B cell (primary cell): ENCODE measurements at regions not wholly inside any gene's neighbourhood (a gene's known extent, or its start where the extent isn't known, plus 50 kb on each side); places are given as distances from the start of the nearest gene placed in this dataset.

ENCODE experiments used
- ATAC-seq: fragments of 200-7000 bp; cut with Tn5 transposase; one replicate; pipeline ENCODE4 v1.10.0; 2021; ENCODE audit warnings: low read depth, mild to moderate bottlenecking, moderate number of reproducible peaks, moderate library complexity
- CTCF ChIA-PET: fragments of 350-600 bp; sonication (Branson Sonifier 250); formaldehyde crosslinking; loops from one replicate; lab custom pipeline; 2021; ENCODE audit warnings: antibody characterized with exemption, inconsistent platforms; lab: Charles Lee
- POLR2A ChIA-PET: fragments of 350-600 bp; sonication (Branson Sonifier 250); formaldehyde crosslinking; loops from one replicate; lab custom pipeline; 2021; ENCODE audit warnings: antibody characterized with exemption; lab: Charles Lee
- DNase-seq: peaks from one replicate; pipeline ENCODE4 v3.0.0; 2013
- H2AFZ ChIP-seq: 2 replicates; pipeline ENCODE4 v1.6.1; 2012; ENCODE audit warnings: mild to moderate bottlenecking, low read depth, low read length; ENCODE audit not compliant: insufficient read depth, poor library complexity, severe bottlenecking
- H3K27ac ChIP-seq, 2 donors: 1 replicate in 1 of 2; 2 replicates in 1 of 2; pipeline ENCODE4 v1.5.1; 2012 to 2013; ENCODE audit warnings: low read length in 2 of 2, mild to moderate bottlenecking in 2 of 2, moderate library complexity in 1 of 2
- H3K27me3 ChIP-seq, 4 experiments: fragments of 200-600 bp in 1 of 4; sonication (generic) in 1 of 4; replicated peaks in 1 of 4; 1 replicate in 2 of 4; 2 replicates in 2 of 4; pipeline versions ENCODE4 v1.6.1 to v1.7.0; 2013 to 2016; ENCODE audit warnings: low read length in 3 of 4, mild to moderate bottlenecking in 2 of 4, mixed read lengths in 1 of 4, moderate library complexity in 1 of 4; ENCODE audit not compliant: insufficient read depth in 4 of 4, control insufficient read depth in 3 of 4; ENCODE audit errors: control extremely low read depth in 1 of 4
- H3K36me3 ChIP-seq, 2 experiments: replicated peaks in 1 of 2; 1 replicate in 1 of 2; 2 replicates in 1 of 2; pipeline versions ENCODE4 v1.6.1 to v1.7.1; 2013; ENCODE audit warnings: low read length in 1 of 2; ENCODE audit not compliant: insufficient read depth in 2 of 2, control insufficient read depth in 1 of 2; ENCODE audit errors: control extremely low read depth in 1 of 2, extremely low read depth in 1 of 2
- H3K4me1 ChIP-seq, 2 donors: fragments of 200-600 bp in 1 of 2; sonication (generic) in 1 of 2; 1 replicate in 1 of 2; 2 replicates in 1 of 2; pipeline versions ENCODE4 v1.5.1 to v1.6.1; 2013 to 2017; ENCODE audit warnings: low read length in 2 of 2; ENCODE audit not compliant: control insufficient read depth in 2 of 2, insufficient read depth in 2 of 2
- H3K4me2 ChIP-seq: replicated peaks from 2 replicates; pipeline ENCODE3; 2012; ENCODE audit warnings: mild to moderate bottlenecking, low read depth, low read length; ENCODE audit not compliant: poor library complexity, severe bottlenecking
- H3K4me3 ChIP-seq, 5 experiments: fragments of 200-600 bp in 1 of 5; sonication (generic) in 1 of 5; 1 replicate in 3 of 5; 2 replicates in 2 of 5; pipeline versions ENCODE4 v1.5.1 to v1.7.0; 2011 to 2016; ENCODE audit warnings: low read length in 4 of 5, mild to moderate bottlenecking in 4 of 5, low read depth in 2 of 5, control low read depth in 1 of 5, moderate library complexity in 1 of 5; ENCODE audit not compliant: insufficient read depth in 1 of 5; ENCODE audit errors: control extremely low read depth in 1 of 5, extremely low read depth in 1 of 5
- H3K79me2 ChIP-seq: fragments of 200-600 bp; sonication (generic); one replicate; pipeline ENCODE4 v1.6.0; 2016; ENCODE audit warnings: low read length; ENCODE audit not compliant: control insufficient read depth, insufficient read depth
- H3K9ac ChIP-seq: fragments of 200-600 bp; sonication (generic); 2 replicates; pipeline ENCODE4 v1.6.1; 2017; ENCODE audit warnings: mild to moderate bottlenecking, low read length, moderate library complexity
- H3K9me3 ChIP-seq, 3 donors: one replicate each; pipeline versions ENCODE4 v1.6.1 to v1.7.1; 2013; ENCODE audit warnings: low read length in 2 of 3; ENCODE audit not compliant: control insufficient read depth in 2 of 3, insufficient read depth in 1 of 3; ENCODE audit errors: control extremely low read depth in 1 of 3
- H4K20me1 ChIP-seq: 2 replicates; pipeline ENCODE4 v1.6.0; 2012; ENCODE audit warnings: mild to moderate bottlenecking, low read length; ENCODE audit not compliant: insufficient read depth, control insufficient read depth, poor library complexity, severe bottlenecking
- H3K27ac Mint-ChIP-seq: one replicate; pipeline ENCODE4 v1.8.0; 2021; ENCODE audit warnings: mixed read lengths
- H3K27me3 Mint-ChIP-seq: one replicate; pipeline ENCODE4 v1.8.0; 2021; ENCODE audit warnings: mixed read lengths
- H3K4me1 Mint-ChIP-seq: one replicate; pipeline ENCODE4 v1.8.0; 2021; ENCODE audit warnings: mixed read lengths
- H3K4me3 Mint-ChIP-seq: one replicate; pipeline ENCODE4 v1.8.0; 2021; ENCODE audit warnings: mixed read lengths
- H3K9me3 Mint-ChIP-seq: one replicate; pipeline ENCODE4 v1.8.0; 2022; ENCODE audit warnings: mixed read lengths; ENCODE audit not compliant: insufficient read depth
- CTCF ChIP-seq: fragments of 200-600 bp; IDR thresholded peaks from one replicate; pipeline ENCODE4 v1.8.0; 2022; ENCODE audit warnings: antibody characterized with exemption, mild to moderate bottlenecking
- EZH2 ChIP-seq: IDR thresholded peaks from 2 replicates; pipeline ENCODE4 v1.6.1; 2012; ENCODE audit warnings: borderline replicate concordance, low read depth, mild to moderate bottlenecking, moderate library complexity, low read length; ENCODE audit not compliant: insufficient read depth, poor library complexity, severe bottlenecking
- WGBS: methylation state at CpG from one replicate; pipeline ENCODE4 v1.1.5; 2013; ENCODE audit warnings: missing lambda C conversion rate; ENCODE audit not compliant: insufficient coverage; 5-methylcytosine and 5-hydroxymethylcytosine counted together
- intact Hi-C: fragments of 100-400 bp; cut with micrococcal nuclease; formaldehyde crosslinking; loops from one replicate; pipeline ENCODE4 v1.10.0; 2022

GRCh38 chr16:51931653-51932052 is 615.3 kb downstream of the TOX3 start:
- Histone ChIP-seq H3K9ac (no peak overlapping the region), H3K4me2 (no peak overlapping the region), H3K36me3 (no peaks in the 10 kb centered on the region), H3K9me3 (peaks cover 0 to 6% (median 0%) of the 10 kb centered on the region in 3 donors), H2AFZ (no peak overlapping the region), H4K20me1 (no peaks in the 10 kb centered on the region), H3K79me2 (no peaks in the 10 kb centered on the region), H3K27me3 (no peaks in the 10 kb centered on the region), H3K4me1 (no peaks in the 10 kb centered on the region), H3K27ac (no peak overlapping the region), H3K4me3 (no peak overlapping the region)
- Mint-ChIP-seq H3K27me3 (no peaks in the 10 kb centered on the region), H3K27ac (no peak overlapping the region), H3K9me3 (peaks cover 5% of the 10 kb centered on the region), H3K4me1 (no peaks in the 10 kb centered on the region), H3K4me3 (no peak overlapping the region)
- DNase-seq (no peak), ATAC-seq (no peak)
- intact Hi-C loops, result no loop called here
- TF ChIP-seq EZH2 (no peak), CTCF (no peak)
- CTCF ChIA-PET, result no interaction called here
- POLR2A ChIA-PET, result no interaction called here
- 100% methylated on average over 1 of the region's 5 CpGs for WGBS

- POLR2A ChIA-PET, result no interaction called here
Observed at GRCh38 chr16:51924744-51925143, 622.2 kb downstream of the TOX3 start.

More at GRCh38 chr16:51924744-51925143, 622.2 kb downstream of the TOX3 start:
- Histone ChIP-seq H3K4me2 (no peak overlapping the region), H3K27ac (no peak overlapping the region), H3K36me3 (no peaks in the 10 kb centered on the region), H4K20me1 (no peaks in the 10 kb centered on the region), H3K4me3 (no peak overlapping the region), H3K9me3 (no peaks in the 10 kb centered on the region), H3K27me3 (no peaks in the 10 kb centered on the region), H3K4me1 (no peaks in the 10 kb centered on the region), H3K9ac (no peak overlapping the region), H2AFZ (no peak overlapping the region), H3K79me2 (no peaks in the 10 kb centered on the region)
- H3K27ac Mint-ChIP-seq, result no peak overlapping the region
- no peak overlapping the region for H3K4me3 Mint-ChIP-seq
- DNase-seq, result no peak
- no peaks in the 10 kb centered on the region for H3K4me1 Mint-ChIP-seq
- CTCF ChIA-PET, result no interaction called here
- TF ChIP-seq CTCF, result no peak
- no peak for TF ChIP-seq EZH2
- no CpG with 5 or more reads among the region's 1 CpG for WGBS
- intact Hi-C loops, result no loop called here
- ATAC-seq, result no peak
- no peaks in the 10 kb centered on the region for H3K9me3 Mint-ChIP-seq
- H3K27me3 Mint-ChIP-seq, result no peaks in the 10 kb centered on the region
